Neutrophil (primary cell): ENCODE measurements at regions not wholly inside any gene's neighbourhood (a gene's known extent, or its start where the extent isn't known, plus 50 kb on each side); places are given as distances from the start of the nearest gene placed in this dataset.
"Not testable (repeated sequence)": the region's sequence is repeated elsewhere in the genome, so short reads cannot be mapped to it uniquely, and the experiment has no call there.

ENCODE experiments used
- H3K27ac ChIP-seq: fragments of 200-600 bp; sonication (generic); 2 replicates; pipeline ENCODE4 v1.5.1; 2016; ENCODE audit warnings: mild to moderate bottlenecking, moderate library complexity
- H3K27me3 ChIP-seq: fragments of 200-600 bp; sonication (generic); 2 replicates; pipeline ENCODE4 v1.6.0; 2016; ENCODE audit warnings: mild to moderate bottlenecking
- H3K36me3 ChIP-seq: fragments of 200-600 bp; sonication (generic); 2 replicates; pipeline ENCODE4 v1.5.1; 2017
- H3K4me1 ChIP-seq, 2 experiments: fragments of 200-600 bp in 1 of 2; sonication (generic) in 1 of 2; 1 replicate in 1 of 2; 2 replicates in 1 of 2; pipeline versions ENCODE4 v1.5.1 to v1.6.1; 2013 to 2016; ENCODE audit warnings: low read depth in 1 of 2, low read length in 1 of 2, mild to moderate bottlenecking in 1 of 2, moderate library complexity in 1 of 2; ENCODE audit not compliant: control insufficient read depth in 1 of 2, insufficient read depth in 1 of 2
- H3K4me3 ChIP-seq, 2 experiments: fragments of 200-600 bp in 1 of 2; sonication (generic) in 1 of 2; 1 replicate in 1 of 2; 2 replicates in 1 of 2; pipeline ENCODE4 v1.5.1; 2013 to 2016; ENCODE audit warnings: low read depth in 1 of 2, low read length in 1 of 2, mild to moderate bottlenecking in 1 of 2, moderate library complexity in 1 of 2
- H3K9me3 ChIP-seq: fragments of 200-600 bp; sonication (generic); 2 replicates; pipeline ENCODE4 v1.5.1; 2016
- TF ChIP-seq, protein P1 (sequence below): fragments of 200-600 bp; sonication (generic); IDR thresholded peaks from 2 replicates; pipeline ENCODE4 v1.5.1; 2016; ENCODE audit warnings: antibody characterized with exemption

DNA sequence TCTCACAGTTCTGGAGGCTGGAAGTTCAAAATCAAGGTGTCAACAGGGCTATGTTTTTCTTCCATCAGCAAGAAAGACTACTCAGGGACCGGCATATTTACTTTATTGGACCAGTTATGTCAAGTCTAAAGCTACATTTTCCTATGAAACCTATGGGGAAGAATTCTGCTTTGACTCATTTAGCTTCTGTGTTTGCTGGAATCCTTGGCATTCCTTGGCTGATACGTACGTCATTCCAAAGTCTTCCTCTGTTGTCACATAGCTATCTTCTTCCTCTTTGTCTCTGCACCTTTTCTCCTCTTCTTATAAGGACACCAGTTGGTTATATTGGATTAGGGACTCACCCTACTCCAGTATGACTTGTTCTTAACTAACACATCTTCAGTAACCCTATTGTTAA is 137.4 kb upstream of the FBXO11 start:
- H3K4me3 ChIP-seq: no peak overlapping the region
- no peaks in the 10 kb centered on the region for H3K9me3 ChIP-seq
- peaks cover 2% of the 10 kb centered on the region for H3K36me3 ChIP-seq
- no peak overlapping the region for H3K27ac ChIP-seq
- H3K4me1 ChIP-seq: no peaks in the 10 kb centered on the region
- H3K27me3 ChIP-seq: no peaks in the 10 kb centered on the region
- TF ChIP-seq, protein P1, sequence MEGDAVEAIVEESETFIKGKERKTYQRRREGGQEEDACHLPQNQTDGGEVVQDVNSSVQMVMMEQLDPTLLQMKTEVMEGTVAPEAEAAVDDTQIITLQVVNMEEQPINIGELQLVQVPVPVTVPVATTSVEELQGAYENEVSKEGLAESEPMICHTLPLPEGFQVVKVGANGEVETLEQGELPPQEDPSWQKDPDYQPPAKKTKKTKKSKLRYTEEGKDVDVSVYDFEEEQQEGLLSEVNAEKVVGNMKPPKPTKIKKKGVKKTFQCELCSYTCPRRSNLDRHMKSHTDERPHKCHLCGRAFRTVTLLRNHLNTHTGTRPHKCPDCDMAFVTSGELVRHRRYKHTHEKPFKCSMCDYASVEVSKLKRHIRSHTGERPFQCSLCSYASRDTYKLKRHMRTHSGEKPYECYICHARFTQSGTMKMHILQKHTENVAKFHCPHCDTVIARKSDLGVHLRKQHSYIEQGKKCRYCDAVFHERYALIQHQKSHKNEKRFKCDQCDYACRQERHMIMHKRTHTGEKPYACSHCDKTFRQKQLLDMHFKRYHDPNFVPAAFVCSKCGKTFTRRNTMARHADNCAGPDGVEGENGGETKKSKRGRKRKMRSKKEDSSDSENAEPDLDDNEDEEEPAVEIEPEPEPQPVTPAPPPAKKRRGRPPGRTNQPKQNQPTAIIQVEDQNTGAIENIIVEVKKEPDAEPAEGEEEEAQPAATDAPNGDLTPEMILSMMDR: no peak

DNA sequence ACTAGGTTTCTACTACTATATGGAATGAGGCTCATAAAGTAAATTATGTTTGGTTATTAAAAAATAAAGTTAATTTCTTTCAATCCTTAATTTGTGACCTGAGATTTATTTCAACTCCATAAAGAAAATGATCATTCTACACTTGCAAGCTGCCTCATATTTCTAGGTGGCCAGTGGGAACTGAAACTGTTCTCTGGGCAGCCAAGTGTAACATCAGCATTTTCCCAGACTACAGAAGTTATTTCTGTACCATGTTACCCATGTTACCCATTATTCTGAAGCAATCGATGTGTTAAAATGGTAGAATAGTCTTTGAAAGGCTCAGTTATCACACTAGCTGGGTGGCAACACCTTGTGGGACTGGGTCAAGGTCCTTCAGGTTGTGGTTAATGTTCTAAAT is 139.3 kb upstream of the FBXO11 start:
- H3K9me3 ChIP-seq: no peaks in the 10 kb centered on the region
- no peak overlapping the region for H3K4me3 ChIP-seq
- TF ChIP-seq, protein P1: no peak
- no peaks in the 10 kb centered on the region for H3K4me1 ChIP-seq
- no peak overlapping the region for H3K27ac ChIP-seq
- H3K36me3 ChIP-seq: peaks cover 6% of the 10 kb centered on the region
- no peaks in the 10 kb centered on the region for H3K27me3 ChIP-seq

DNA sequence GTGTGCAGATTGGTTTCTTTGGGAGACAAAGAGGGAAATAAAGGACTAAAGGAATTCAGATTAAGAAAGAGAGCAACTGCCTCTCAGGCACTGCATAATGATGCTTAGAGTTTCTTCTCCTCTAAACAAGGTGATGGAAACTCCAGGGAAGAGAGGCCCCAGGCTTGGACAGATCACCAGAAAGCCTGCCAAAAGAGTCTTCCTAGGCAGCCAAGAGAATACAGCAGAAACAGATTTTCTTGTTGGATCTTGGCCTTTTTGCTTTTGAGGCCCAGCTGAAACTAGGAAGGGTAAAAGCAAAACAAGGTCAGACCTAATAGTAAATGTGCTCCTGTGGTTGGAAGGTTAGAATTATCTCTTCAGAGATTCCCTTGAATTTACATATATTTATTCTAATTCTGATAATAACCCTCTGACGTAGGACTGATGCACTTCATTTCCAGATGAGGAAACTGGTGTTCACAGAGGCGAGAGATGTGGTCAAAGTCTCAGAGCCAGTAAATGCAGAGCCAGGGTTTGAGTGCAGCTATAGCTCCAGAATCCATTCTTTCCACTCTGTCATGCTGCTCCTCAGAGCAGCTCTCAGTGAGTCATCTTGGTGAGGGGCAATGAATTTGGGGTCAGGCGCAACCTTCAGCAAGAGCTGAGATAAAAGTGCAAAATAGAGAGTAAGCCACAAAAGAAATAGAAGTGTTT is 142.3 kb upstream of the FBXO11 start:
- TF ChIP-seq, protein P1: no peak
- no peak overlapping the region for H3K27ac ChIP-seq
- H3K4me3 ChIP-seq: no peak overlapping the region
- peaks cover 6% of the 10 kb centered on the region for H3K36me3 ChIP-seq
- H3K4me1 ChIP-seq: no peaks in the 10 kb centered on the region
- no peaks in the 10 kb centered on the region for H3K27me3 ChIP-seq
- H3K9me3 ChIP-seq: no peaks in the 10 kb centered on the region

DNA sequence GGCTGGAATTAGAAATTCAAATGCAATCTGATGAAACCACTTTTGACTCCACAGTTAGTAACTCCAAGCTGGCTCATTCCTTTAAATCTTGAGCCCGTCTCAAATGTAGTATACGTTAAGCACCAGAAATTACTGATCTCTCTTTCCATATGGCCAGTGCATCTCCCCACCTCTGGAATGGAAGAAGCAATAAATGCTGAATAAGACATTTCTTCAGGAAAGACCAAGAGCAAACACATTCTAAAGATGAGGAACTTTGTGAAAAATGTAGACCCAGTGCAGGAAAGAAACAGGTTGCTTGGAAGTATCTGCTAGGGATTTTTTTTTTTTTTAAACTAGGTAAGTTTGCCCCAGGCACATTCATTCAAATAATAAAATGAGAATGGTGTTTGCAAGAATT is 143.1 kb upstream of the FBXO11 start:
- Histone ChIP-seq H3K4me3 (no peak overlapping the region), H3K9me3 (no peaks in the 10 kb centered on the region), H3K4me1 (no peaks in the 10 kb centered on the region), H3K36me3 (peaks cover 6% of the 10 kb centered on the region), H3K27me3 (no peaks in the 10 kb centered on the region), H3K27ac (no peak overlapping the region)
- TF ChIP-seq, protein P1: no peak

DNA sequence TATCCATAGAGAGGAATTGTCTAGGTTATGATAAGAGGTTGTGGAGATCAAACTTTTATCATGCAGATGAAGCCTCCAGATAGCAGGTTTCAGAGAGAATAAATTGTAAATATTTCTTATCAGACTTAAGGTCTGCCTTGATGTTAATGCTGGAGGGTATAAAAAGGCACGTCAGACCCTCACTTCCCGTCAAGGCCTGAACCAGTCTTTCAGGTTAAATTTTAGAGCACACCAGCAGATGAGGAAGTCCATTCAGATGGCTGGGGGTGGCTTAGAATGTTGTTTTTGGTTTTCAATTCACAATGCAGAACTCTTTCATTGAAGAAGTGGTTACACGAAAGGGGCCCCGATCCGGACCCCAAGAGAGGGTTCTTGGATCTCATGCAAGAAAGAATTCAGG is 144.4 kb upstream of the FBXO11 start:
- Histone ChIP-seq H3K27me3 (no peaks in the 10 kb centered on the region), H3K4me1 (no peaks in the 10 kb centered on the region), H3K27ac (no peak overlapping the region), H3K4me3 (no peak overlapping the region), H3K9me3 (no peaks in the 10 kb centered on the region), H3K36me3 (peaks cover 6% of the 10 kb centered on the region)
- TF ChIP-seq, protein P1: no peak

DNA sequence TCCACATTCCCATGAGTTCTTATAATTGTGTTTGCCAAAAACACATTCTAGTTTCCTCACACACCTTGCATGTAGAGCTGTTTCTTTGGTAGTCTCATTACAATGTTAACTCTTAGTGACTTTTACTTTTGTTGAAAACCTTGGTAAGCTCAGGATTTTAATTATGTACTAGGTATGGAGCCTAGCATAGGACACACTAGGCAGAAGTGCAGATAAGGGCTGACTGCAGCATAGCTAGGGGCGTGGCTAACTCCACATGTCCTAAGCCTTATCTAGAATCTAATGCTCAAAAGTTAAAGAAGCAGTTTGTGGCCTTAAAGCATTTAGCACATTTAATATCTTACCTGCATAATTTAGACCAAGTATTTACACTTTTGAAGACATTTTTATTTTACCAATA is 153.7 kb upstream of the FBXO11 start:
- TF ChIP-seq, protein P1: no peak
- no peaks in the 10 kb centered on the region for H3K27me3 ChIP-seq
- no peaks in the 10 kb centered on the region for H3K9me3 ChIP-seq
- peaks cover 5% of the 10 kb centered on the region for H3K36me3 ChIP-seq
- no peak overlapping the region for H3K4me3 ChIP-seq
- no peak overlapping the region for H3K27ac ChIP-seq
- H3K4me1 ChIP-seq: no peaks in the 10 kb centered on the region

DNA sequence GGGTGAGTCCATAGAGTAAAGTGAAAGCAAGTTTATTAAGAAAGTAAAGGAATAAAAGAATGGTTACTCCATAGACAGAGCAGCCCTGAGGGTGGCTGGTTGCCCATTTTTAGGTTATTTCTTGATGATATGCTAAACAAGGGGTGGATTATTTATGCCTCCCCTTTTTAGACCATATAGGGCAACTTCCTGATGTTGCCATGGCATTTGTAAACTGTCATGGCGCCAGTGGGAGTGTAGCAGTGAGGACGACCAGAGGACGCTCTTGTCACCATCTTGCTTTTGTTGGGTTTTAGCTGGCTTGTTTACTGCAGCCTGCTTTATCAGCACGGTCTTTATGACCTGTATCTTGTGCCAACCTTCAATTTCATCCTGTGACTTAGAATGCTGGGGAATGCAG is 155.4 kb upstream of the FBXO11 start:
- not testable (repeated sequence) for H3K4me3 ChIP-seq, H3K36me3 ChIP-seq, H3K4me1 ChIP-seq, H3K27ac ChIP-seq, H3K27me3 ChIP-seq, H3K9me3 ChIP-seq
